Loucy (cell line): ENCODE measurements at regions not wholly inside any gene's neighbourhood (a gene's known extent, or its start where the extent isn't known, plus 50 kb on each side); places are given as distances from the start of the nearest gene placed in this dataset.

ENCODE experiments used
- H2AFZ ChIP-seq: fragments of 200-600 bp; sonication (generic); 2 replicates; pipeline ENCODE4 v1.6.0; 2016; ENCODE audit warnings: antibody characterized with exemption, mild to moderate bottlenecking, low read length, moderate library complexity
- H3F3A ChIP-seq: fragments of 200-600 bp; 2 replicates; pipeline ENCODE4 v1.6.0; 2016; ENCODE audit warnings: antibody characterized with exemption, low read depth, mild to moderate bottlenecking
- H3K27me3 ChIP-seq: fragments of 200-600 bp; sonication (generic); 2 replicates; pipeline ENCODE4 v1.6.1; 2014; ENCODE audit warnings: low read length, mild to moderate bottlenecking; ENCODE audit not compliant: insufficient read depth, poor library complexity, severe bottlenecking
- H3K36me3 ChIP-seq: fragments of 200-600 bp; sonication (generic); 2 replicates; pipeline ENCODE4 v1.6.1; 2016; ENCODE audit warnings: low read length; ENCODE audit not compliant: insufficient read depth
- H3K4me1 ChIP-seq: fragments of 200-600 bp; sonication (generic); 2 replicates; pipeline ENCODE4 v1.5.1; 2014; ENCODE audit warnings: low read length, mild to moderate bottlenecking; ENCODE audit not compliant: insufficient read depth, poor library complexity, severe bottlenecking
- H3K4me2 ChIP-seq: fragments of 200-600 bp; sonication (generic); 2 replicates; pipeline ENCODE4 v1.6.0; 2014; ENCODE audit warnings: antibody characterized with exemption, low read length, low read depth, mild to moderate bottlenecking; ENCODE audit not compliant: poor library complexity, severe bottlenecking
- H3K4me3 ChIP-seq: fragments of 200-600 bp; sonication (generic); 2 replicates; pipeline ENCODE4 v1.5.1; 2014; ENCODE audit warnings: low read length, mild to moderate bottlenecking, mixed read lengths; ENCODE audit not compliant: poor library complexity, severe bottlenecking
- H3K79me2 ChIP-seq: fragments of 200-600 bp; sonication (generic); 2 replicates; pipeline ENCODE4 v1.6.1; 2014; ENCODE audit warnings: low read length; ENCODE audit not compliant: insufficient read depth
- H3K9ac ChIP-seq: fragments of 200-600 bp; sonication (generic); 2 replicates; pipeline ENCODE4 v1.6.0; 2014; ENCODE audit warnings: mild to moderate bottlenecking, low read depth, low read length, moderate library complexity; ENCODE audit not compliant: poor library complexity, severe bottlenecking
- H3K9me2 ChIP-seq: fragments of 200-600 bp; sonication (generic); replicated peaks from 2 replicates; pipeline ENCODE4 v1.6.1; 2016; ENCODE audit warnings: low read depth, low read length, mixed read lengths
- H3K9me3 ChIP-seq: fragments of 200-600 bp; sonication (generic); 2 replicates; pipeline ENCODE4 v1.6.1; 2014; ENCODE audit warnings: mild to moderate bottlenecking, antibody characterized with exemption, low read length, low read depth; ENCODE audit not compliant: insufficient read depth
- H4K20me1 ChIP-seq: fragments of 200-600 bp; sonication (generic); 2 replicates; pipeline ENCODE4 v1.6.0; 2014; ENCODE audit warnings: antibody characterized with exemption, low read length, mild to moderate bottlenecking; ENCODE audit not compliant: insufficient read depth, poor library complexity, severe bottlenecking
- EZH2phosphoT487 ChIP-seq: fragments of 200-600 bp; IDR thresholded peaks from 2 replicates; pipeline ENCODE4 v1.6.1; 2018; ENCODE audit warnings: antibody characterized with exemption, mild to moderate bottlenecking, moderate library complexity, borderline replicate concordance
- TF ChIP-seq, protein P1 (sequence below): fragments of 200-600 bp; sonication (generic); conservative IDR thresholded peaks from 2 replicates; pipeline ENCODE4 v1.5.1; 2014; ENCODE audit warnings: mild to moderate bottlenecking, antibody characterized with exemption, low read length

DNA sequence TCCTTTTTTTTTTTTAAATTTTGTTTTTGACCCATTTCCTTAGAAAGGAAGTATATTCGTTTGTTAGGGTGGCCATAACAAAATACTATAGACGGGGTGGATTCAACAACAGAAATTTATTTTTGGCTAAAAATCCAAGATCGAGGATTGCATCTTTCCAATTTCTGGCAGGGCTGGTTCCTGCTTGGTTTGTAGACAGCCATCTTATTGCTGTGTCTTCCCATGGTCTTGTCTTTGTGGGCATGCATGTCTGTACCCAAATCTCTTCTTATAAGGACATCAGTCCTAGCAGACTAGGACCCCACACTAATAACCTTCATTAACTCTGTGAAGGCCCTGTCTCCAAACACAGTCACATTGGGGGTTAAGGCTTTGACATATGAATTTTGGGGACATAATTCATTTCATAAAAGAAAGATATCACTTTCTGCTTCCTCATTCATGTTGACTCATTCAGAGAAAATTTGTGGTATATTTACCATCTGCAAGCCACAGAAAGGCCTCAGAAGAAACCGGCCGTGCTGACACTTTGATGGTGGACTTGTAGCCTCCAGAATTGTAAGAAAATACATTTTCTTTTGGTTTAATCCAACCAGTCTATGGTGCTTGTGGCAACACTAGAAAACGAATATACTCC lies 262.1 kb downstream of the LPIN1 start:
- Histone ChIP-seq H3K79me2 (no peaks in the 10 kb centered on the region), H3K4me3 (no peak overlapping the region), H3K4me2 (peak overlapping the region; percentile 4), H3K9ac (no peak overlapping the region), H2AFZ (peak overlapping the region; percentile 60), H3K4me1 (peaks cover 63% of the 10 kb centered on the region), H3K27me3 (no peaks in the 10 kb centered on the region), H3F3A (no peaks in the 10 kb centered on the region), H4K20me1 (no peaks in the 10 kb centered on the region), H3K9me3 (no peaks in the 10 kb centered on the region), H3K36me3 (no peaks in the 10 kb centered on the region), H3K9me2 (no peaks in the 10 kb centered on the region)
- TF ChIP-seq, protein P1, sequence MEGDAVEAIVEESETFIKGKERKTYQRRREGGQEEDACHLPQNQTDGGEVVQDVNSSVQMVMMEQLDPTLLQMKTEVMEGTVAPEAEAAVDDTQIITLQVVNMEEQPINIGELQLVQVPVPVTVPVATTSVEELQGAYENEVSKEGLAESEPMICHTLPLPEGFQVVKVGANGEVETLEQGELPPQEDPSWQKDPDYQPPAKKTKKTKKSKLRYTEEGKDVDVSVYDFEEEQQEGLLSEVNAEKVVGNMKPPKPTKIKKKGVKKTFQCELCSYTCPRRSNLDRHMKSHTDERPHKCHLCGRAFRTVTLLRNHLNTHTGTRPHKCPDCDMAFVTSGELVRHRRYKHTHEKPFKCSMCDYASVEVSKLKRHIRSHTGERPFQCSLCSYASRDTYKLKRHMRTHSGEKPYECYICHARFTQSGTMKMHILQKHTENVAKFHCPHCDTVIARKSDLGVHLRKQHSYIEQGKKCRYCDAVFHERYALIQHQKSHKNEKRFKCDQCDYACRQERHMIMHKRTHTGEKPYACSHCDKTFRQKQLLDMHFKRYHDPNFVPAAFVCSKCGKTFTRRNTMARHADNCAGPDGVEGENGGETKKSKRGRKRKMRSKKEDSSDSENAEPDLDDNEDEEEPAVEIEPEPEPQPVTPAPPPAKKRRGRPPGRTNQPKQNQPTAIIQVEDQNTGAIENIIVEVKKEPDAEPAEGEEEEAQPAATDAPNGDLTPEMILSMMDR: no peak
- no peak for TF ChIP-seq EZH2phosphoT487

DNA sequence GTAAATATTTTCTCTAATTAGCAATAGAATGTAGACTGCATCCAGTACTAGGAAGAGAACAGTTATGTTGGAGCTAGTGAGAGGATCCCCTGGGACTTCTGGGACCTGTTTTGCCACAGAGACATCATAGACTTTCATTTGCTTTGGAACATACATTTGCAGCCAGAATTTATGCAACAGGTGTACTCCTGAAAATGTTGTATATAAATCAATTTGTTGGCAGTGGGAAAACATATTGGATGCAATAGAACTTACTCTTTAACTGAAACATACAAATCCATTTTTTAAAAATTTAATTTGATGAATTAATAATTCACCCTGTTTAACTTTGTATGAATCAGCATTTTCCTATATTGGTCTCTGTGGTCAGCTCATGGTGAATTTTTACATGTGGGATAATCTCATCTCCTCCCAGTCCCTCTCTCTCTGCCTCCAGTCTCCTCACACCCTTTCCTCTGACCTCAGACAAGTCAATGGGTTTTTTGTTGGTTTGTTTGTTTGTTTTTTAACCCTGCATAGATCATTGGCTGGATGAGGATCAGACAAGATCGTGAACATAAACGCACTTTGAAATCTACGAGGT lies 263.0 kb downstream of the LPIN1 start:
- Histone ChIP-seq H2AFZ (no peak overlapping the region), H3K27me3 (no peaks in the 10 kb centered on the region), H3K79me2 (no peaks in the 10 kb centered on the region), H3K4me2 (peak overlapping the region; percentile 4), H3K9me3 (no peaks in the 10 kb centered on the region), H3F3A (no peaks in the 10 kb centered on the region), H3K4me3 (no peak overlapping the region), H3K4me1 (peaks cover 61% of the 10 kb centered on the region), H3K9me2 (no peaks in the 10 kb centered on the region), H4K20me1 (no peaks in the 10 kb centered on the region), H3K36me3 (no peaks in the 10 kb centered on the region), H3K9ac (no peak overlapping the region)
- no peak for TF ChIP-seq EZH2phosphoT487
- TF ChIP-seq, protein P1: no peak

DNA sequence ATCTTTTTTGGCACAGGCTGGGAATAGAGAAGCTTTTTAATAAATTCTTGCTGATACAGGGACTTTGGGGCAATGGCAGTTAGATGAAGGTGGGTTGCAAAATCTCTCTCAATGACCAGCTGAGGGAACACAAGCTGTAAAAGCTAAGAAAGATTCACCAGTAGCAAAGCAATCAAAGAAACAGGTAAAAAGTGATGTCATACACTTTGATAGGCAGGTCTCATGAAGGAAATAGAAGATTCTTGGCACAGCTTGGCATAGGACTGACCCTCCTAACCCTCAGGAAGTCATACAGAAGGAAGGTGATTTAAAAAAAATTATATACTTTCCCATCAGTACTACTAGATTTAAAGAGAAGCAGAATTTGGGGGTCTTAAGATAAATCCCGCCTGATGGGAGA lies 263.6 kb downstream of the LPIN1 start:
- no peaks in the 10 kb centered on the region for H3F3A ChIP-seq
- no peaks in the 10 kb centered on the region for H3K79me2 ChIP-seq
- H2AFZ ChIP-seq: no peak overlapping the region
- no peaks in the 10 kb centered on the region for H4K20me1 ChIP-seq
- no peaks in the 10 kb centered on the region for H3K36me3 ChIP-seq
- no peaks in the 10 kb centered on the region for H3K9me2 ChIP-seq
- no peaks in the 10 kb centered on the region for H3K9me3 ChIP-seq
- no peak overlapping the region for H3K9ac ChIP-seq
- peak overlapping the region; percentile 4 for H3K4me2 ChIP-seq
- H3K27me3 ChIP-seq: no peaks in the 10 kb centered on the region
- TF ChIP-seq EZH2phosphoT487: no peak
- TF ChIP-seq, protein P1: no peak
- peaks cover 55% of the 10 kb centered on the region for H3K4me1 ChIP-seq
- H3K4me3 ChIP-seq: no peak overlapping the region
